DMS79 (cell line): ENCODE measurements at regions not wholly inside any gene's neighbourhood (a gene's known extent, or its start where the extent isn't known, plus 50 kb on each side); places are given as distances from the start of the nearest gene placed in this dataset.

Source experiments
- DNase-seq: peaks from one replicate; lab custom pipeline; 2025; lab: John Stamatoyannopoulos, UW

DNA sequence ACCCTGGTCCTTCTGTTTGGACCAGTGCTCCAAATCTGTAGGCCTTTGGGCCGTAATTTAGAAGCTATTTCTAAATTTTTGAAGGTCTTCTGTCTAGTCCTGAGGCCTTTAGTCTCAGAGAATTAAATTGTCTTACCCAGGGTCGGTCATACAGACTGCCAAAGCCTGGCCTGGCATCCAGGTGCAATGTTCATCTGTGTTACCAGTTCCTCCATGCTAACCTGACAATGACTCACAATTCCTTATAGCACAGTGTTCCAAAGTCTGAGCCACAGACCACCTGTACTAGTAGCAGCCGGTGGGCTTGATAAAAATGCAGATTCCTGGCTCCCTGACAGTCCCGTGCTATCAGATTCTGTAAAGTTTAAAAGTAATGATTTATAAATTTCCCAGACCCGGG, 77.7 kb upstream of the MAP4K3 start:
- DNase-seq: no peak

DNA sequence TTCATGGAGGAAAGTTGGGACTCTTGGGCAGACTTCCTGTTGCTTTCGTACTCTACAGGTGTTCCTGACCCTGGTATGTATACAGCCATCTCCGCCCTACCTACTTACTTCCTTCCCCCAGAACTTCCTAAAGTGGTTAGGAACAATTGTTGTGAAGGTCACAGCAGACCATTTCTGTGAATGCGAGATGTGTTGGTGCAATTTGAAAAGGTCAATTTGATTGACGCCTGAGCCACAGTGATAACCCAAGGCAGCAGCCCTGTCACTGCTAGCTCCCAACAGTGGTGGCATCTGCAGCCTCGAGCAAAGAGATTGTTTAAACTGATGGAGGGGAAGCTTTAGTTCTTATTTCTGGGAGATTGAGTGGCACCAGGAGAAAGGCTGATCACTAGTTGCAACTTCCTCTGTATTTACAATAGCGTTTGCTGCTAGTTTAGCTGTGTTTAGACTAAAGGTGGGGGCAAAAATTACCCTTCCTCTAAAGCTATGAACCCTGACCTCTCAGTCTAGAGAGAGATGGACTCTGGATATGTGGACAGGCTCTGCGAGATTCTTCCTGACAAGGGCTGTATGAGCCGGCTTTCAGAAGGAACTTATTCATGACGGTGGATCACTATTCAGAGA, 78.3 kb upstream of the MAP4K3 start:
- DNase-seq: no peak

DNA sequence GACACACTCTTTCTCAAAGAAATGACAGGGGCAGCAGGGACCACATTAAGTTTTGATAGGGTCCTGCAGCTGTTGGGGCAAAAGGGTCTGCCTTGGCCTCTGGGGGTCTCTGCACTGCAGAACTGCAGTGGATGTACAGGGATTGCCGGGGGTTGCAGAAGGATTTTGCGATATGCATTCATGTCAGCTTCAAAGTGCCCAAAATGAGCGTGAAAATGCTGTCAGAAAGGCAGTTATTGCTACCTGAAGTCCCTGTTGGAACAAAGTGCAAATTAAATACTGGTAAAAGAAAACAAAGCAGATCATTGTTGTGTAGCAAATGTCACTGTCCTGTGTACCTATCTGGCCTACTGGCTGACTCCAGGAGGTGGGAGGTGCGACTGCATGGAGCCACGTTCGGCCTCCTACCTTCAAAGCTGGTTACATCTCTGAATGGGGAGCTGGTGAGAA, 78.8 kb upstream of the MAP4K3 start:
- no peak for DNase-seq

DNA sequence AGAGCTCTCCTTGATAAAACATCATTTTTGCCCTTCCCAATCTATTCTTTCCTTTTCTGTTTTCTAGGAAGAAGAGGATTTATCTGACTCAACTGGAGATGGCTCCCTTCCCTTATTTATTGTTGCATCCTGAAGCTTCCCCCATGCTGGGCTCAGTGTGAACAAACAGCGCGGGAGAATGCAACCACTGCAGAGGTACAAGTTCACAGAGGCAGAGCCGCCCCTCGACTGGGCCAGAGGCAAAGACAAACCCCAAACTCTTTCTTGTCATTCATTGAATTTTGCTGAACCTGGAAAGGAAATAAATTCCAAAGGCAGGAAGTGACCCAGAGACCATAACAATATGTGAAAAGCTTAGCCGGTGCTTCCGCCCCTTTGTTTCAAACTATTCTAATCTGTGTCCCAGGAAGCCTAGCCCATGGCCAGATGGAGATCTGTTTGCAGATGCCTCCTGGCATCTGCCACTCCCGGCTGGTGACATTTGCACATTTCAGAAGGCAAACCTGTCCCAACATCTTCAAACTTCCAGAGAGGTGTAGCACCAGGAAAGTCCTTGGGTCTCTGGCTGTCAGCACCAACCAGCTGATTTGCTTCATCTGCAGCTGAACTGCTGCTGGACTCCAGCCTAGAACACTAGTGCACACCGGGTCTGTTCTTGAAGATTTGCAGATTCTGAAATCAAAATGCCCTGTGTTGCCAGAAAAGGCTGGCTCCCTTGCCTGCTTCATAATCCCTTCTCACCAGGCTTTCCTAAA, 79.4 kb upstream of the MAP4K3 start:
- no peak for DNase-seq

DNA sequence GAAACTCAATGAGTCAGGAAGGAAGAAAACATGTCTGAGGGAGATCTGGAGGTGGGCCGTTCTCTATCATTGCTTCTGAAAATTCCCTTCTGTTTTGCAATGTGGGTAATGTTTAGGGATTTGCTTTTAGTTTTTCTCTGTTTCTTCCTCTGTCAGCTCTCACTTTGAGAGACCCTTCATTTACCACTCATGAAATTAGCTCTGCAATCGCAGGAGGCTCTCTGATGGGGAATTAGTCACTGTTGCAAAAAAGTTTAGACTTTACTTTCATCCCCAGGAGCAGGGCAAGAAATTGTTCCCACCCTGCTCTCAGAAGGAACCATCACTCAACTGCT, 80.0 kb upstream of the MAP4K3 start:
- DNase-seq: no peak

DNA sequence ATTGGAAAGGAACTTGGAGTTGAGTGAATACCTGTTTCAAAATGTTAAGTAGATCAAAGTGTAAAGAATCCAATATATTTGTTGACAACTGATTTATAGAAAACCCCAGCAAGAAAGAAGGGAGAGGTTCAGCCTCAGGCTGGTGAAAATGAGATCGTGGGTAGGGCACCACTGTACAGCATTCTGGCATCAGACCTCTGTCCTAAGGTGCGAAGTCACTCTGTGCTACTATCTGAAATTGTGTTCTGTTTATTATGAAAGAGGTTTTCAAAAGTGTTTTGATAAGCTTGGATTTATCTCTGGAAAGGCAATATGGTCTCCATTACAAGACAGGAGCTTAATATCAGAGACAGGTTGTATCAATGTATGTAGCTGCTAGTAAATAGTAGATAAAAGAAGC, 80.5 kb upstream of the MAP4K3 start:
- no peak for DNase-seq

DNA sequence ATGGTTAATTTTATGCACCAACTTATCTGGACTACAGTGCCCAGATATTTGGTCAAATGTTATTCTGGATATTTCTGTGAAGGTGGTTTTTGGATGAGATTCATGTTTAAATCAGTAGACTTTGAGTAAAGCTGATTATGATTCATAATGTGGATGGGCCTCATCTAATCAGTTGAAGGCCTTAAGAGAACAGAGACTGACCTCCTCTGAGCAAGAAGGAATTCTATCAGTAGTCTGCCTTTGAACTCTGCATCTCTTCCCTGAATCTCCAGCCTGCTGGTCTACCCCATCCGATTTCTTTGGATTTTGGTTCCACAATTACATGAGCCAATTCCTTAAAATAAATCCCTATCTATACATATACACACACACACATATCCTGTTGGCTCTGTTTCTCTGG, 82.8 kb upstream of the MAP4K3 start:
- DNase-seq: no peak

DNA sequence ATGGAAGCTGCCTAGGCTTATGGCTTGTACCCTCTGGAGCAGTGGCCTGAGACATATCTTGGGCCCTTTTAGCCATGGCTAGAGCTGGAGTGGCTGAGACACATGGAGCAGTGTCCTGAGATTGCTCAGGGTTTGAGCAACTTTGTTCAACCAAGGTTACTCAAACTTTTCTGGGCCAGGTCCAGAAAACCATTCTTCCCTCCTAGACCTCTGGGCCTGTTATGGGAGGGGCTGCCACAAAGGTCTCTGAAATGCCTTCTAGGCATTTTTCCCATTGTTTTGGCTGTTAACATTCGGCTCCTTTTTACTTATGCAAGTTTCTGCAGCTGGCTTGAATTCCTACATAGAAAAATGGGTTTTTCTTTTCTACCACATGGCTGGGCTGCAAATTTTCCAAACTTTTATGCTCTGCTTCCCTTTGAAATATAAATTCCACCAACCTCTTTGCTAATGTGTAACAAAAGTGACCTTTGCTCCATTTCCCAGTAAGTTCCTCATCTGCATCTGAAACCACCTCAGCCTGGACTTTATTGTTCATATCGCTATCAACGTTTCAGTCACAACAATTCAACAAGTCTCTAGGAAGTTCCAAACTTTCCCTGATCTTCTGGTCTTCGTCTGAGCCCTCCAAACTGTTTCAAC, 84.9 kb upstream of the MAP4K3 start:
- no peak for DNase-seq

DNA sequence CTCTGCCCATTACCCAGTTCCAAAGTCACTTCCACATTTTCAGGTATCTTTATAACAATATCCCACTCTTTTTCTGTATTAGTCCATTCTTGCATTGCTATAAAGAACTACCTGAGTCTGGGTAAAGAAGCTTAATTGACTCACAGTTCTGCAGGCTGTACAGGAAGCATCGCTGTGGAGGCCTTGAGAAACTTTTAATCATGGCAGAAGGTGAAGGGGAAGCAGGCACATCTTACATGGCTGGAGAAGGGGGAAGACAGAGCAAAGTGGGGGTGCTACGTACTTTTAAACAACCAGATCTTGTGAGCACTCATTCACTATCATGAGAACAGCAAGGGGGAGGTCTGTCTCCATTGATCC, 85.4 kb upstream of the MAP4K3 start:
- no peak for DNase-seq

DNA sequence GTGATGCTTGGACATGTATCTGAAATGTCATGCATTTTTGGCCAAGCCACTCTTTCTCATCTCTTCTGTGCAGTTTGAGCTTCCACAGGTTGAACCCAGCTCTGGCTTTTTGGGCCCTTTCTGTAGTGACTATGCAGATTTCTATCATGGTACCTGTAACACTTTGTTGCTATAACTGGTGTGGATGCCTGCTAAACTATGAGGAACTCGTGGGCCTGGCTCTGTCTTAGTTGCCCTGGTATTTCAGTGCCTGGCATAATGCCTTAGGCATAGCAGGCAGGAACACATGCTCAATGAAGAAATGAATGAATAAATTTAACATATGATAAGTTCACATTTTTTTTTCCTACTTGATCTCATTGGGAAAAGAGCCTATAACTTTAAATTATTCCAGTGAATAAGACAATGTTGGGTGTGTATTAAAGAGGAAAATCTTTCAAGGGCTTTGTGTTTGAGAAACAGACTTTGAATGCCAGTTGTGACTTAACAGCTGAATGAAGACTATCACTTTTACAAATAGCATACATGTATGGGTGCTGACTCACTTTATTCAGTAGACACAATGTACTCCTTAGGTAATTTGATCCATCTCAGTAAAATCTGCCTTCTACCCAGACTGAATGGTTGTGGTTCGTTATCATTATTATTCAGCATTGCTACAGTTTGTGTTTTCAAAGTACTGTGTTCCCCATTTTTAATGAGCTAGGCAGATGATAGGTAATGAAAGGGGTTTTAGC, 86.4 kb upstream of the MAP4K3 start:
- DNase-seq: no peak

DNA sequence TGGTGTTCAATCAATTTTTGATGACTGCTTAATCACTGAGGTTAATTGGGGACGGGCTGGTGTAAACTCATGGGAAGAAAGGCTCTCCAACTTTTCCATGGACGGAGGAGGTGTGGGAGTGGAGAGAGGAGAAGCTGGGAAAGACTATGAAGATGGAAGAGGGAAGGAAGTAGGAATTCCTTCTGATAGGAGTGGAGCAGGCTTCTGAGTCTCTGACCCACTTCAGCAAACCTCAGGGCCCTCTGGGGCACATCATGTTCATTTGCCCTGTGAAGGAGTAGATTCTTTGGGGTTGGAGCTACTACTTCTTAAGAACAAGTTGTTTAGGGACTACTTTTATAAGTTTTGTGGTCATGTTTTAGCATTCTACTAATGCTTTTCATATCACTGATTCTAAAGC, 87.0 kb upstream of the MAP4K3 start:
- DNase-seq: no peak

DNA sequence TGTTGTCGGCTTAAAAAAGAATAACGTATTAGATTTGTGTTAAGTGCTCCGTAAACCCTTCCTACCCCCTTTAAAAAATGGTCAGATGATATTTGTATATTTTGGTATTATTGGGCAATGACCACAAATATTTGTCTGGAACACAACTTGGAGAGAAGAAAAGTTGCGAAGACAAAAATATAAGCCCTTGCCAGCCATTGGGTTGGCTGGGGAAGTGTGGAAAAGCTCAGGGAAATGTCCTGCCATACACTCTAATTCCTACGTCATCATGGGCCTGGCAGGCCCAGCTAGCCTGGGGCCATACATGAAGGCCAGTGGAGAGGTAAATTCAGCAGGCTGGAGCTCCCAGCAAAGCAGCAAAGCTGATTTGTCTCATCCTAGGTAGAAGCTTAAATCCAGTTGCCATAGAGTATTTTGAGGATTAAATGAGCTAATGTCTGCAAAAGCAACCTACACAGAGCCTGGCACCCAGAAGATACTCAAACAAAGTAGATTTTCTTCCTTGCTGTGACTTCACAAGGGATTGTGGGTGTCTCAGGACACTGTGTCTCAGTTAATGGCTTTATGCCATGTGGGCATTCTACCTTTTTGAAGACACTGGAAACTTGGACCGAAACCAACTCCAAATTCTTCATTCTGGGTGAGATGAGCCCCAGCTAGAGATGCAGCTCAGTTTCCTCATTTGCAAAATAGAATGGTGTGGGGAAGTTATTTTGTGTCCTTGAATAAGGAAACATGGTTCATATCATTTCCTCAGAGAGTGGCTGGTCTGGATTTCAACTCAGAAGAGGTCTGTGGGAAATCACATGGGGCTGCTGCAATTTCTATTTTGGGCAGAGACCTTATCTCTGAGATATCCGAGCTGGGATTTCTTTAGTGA, 87.9 kb upstream of the MAP4K3 start:
- no peak for DNase-seq

DNA sequence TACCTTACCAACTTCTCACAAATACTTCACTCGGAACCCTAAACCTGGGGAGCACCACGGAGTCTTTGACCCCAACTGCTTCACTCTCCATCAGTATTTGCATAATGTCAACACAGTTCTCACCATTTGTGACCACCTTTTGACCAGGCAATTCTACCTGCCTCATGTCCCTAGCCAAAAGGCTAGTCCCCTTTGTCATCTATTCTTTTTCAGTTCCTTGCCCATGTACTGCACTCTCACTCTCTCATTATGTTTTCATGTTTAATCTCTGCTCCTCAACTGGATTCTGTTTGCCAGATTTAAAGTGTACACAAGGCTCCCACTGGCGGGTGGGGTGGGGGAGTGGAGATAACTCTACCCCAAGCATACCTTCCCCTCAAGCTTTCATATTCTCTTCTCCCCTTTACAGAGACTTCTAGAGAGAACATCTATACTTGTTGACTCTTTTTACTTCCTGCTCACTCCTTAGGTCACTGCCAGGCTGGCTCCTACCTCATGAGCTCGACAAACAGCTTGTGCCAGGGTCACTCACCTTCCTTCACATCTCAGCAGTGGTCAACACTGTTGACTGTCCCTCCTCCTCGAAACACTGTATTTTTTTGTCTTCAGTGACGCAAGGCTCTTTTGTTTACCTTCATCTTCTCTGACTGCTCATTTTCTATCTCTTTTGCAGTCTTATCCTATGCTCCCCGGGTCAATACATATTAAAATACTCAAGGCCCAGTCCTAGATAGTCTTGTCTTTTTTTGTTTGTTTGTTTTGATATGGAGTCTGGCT, 88.7 kb upstream of the MAP4K3 start:
- no peak for DNase-seq

DNA sequence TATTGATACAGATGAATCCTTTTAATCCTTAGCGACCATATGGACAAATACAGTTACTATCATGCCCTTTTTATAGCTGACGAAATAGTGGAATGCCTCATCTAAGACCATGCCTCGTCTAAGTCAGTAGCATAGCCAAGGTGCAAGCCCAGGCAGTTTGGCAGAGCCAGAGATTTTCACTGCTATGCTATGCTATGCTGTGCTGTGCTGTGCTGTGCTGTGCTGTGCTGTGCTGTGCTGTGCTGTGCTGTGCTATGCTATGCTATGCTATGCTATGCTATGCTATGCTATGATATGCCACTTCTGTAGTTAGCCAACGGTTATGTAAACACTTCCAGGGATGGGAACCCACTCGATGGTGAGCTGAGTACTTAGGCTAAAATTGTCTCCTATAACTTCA, 91.6 kb upstream of the MAP4K3 start:
- no peak for DNase-seq

DNA sequence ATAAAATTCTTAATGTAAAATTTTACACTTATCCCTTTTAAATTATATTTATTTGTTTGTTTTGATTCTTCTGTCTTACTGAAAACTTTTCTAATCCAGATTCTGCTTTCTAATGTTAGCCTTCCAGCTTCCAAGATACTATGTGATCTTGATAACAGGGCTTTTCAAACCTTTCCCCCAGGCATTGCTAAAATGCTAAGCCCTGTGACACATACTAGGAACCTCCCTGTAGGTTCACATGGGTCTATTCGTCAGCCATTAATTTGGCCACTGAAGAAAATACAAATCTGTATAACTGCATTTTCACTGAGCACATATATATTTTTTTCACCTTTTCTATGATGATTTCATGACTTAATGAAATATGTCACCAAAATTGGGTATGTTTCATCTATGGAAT, 92.8 kb upstream of the MAP4K3 start:
- DNase-seq: no peak

DNA sequence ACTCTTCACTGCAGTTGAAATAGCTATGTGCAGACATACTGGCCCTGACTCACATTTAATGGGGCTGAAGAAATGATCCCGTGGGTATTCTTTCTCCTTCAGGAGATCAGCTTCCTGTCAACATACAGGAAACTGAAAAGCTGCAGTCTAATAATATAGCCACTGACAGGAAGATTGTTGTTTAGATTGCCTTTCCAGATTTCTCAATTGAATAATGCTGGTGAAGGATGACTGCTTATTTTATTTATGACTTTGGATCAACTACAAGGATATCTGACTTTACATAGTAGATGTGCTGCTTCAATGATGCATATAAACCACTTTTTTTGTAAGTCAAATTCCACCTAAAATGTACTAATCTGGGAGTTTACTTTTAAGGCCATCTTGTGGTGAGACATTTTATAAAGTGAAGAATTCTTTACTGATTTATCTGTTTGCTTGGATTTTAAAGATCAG, 93.4 kb upstream of the MAP4K3 start:
- no peak for DNase-seq

DNA sequence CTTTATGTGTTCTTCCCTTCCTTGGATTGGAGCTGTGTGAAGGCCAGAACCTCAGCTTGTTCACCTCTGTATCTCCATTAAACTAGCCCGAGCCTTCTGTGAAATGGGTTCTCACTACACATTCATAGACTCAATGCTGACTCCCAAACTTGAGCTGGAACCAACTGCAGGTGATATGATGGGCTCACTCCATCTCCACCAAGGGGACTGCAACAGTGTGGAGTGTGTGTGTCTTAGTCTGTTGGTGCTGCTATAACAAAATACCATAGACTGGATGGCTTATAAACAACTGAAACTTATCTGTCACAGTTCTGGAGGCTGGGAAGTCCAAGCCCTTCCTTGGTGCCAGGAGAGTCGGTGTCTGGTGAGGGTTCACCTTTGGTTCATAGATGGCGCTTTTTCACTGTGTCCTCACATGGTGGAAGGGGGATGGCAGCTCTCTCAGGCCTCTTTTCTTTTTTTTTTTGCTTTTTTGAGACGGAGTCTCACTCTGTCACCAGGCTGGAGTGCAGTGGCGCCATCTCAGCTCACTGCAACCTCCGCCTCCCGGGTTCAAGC, 94.2 kb upstream of the MAP4K3 start:
- no peak for DNase-seq

DNA sequence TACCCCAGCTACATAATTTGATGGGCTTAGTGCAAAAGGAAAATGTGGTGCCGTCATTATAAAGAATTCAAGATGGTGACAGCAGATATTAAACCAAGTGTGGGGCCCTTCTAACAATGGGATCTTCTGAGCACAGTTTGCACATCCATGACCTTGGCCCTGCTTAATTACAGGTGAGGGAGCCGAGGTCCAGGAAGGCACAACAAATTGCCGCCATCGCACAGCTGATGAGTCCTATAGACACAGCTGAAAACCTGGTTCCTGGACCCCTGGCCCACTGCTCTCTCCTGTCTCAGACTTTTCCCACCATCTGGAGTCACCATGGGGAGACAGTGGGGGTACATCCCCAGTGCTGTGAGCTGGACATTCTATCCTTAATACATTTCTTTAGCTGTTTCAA, 95.8 kb upstream of the MAP4K3 start:
- DNase-seq: no peak

DNA sequence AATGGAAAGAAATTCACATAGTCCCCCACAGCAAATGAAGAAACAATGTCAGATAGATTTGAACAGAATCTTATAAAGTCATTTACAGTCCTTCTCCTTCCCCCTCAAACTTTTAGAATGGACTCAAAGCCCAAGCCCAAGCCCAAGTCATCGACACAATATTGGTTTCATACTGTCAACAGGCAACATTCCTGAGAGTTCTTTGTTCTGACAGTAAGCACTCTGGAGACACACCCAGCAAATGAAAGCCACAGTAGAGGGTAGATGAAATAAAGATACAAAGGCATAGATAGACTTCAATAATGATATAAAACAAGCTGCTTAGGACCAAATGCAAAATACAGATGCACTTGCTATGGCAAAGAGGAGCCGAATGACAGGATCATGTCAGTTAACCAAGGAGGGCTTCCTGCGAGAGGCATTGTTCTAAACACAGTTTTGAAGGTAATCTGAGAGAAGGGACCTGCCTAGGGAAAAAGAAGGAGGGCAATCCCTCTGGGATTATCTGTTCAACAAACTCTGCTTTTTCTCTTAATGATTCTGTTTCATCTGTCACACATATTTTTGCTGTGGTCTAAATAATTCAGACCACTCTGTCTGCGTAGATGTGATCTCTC, 97.1 kb upstream of the MAP4K3 start:
- no peak for DNase-seq

DNA sequence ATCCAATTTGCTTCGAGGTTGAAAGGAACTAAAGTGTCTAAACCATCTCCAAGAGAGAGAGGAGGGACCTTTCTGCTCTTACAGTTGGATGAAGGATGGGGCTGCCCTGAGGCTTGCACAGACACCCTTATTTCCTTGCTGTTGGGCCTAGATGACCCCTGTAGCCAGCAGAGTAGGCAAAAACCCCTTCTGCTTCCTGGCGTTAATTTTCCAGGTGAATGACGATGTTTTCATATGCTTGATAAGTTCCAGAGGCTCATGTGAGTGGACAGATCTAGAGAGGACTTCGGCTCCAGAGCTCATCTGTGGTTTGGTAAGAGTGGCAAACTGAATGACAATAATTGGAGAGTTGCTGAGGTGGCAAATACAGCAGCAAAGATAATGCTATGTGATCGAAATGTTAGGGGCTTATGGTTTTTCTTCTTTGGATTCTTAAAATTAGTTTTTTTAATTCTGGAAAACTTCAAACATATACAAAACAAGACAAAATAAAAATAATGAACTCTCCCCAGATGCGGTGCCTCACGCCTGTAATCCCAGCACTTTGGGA, 98.6 kb upstream of the MAP4K3 start:
- no peak for DNase-seq
